Neural progenitor cell (in vitro differentiated cells): ENCODE measurements at regions not wholly inside any gene's neighbourhood (a gene's known extent, or its start where the extent isn't known, plus 50 kb on each side); places are given as distances from the start of the nearest gene placed in this dataset.
"Not testable (repeated sequence)": the region's sequence is repeated elsewhere in the genome, so short reads cannot be mapped to it uniquely, and the experiment has no call there.

Experiments used
- DNase-seq: peaks from one replicate; pipeline ENCODE4 v3.0.0-alpha.2; 2016; ENCODE audit warnings: low spot score
- H2AFZ ChIP-seq: fragments of 200-600 bp; sonication (generic); replicated peaks from 2 replicates; pipeline ENCODE4 v1.6.1; 2016; ENCODE audit warnings: antibody characterized with exemption
- H3F3A ChIP-seq: fragments of 200-600 bp; sonication (generic); 2 replicates; pipeline ENCODE4 v1.6.1; 2016; ENCODE audit warnings: antibody characterized with exemption, low read depth
- H3K27ac ChIP-seq: fragments of 200-600 bp; sonication (generic); 2 replicates; pipeline ENCODE4 v1.5.1; 2016; ENCODE audit warnings: mild to moderate bottlenecking
- H3K27me3 ChIP-seq: fragments of 200-600 bp; sonication (generic); 2 replicates; pipeline ENCODE4 v1.6.1; 2016; ENCODE audit warnings: mild to moderate bottlenecking, moderate library complexity
- H3K36me3 ChIP-seq: fragments of 200-600 bp; sonication (generic); 2 replicates; pipeline ENCODE4 v1.5.1; 2016
- H3K4me1 ChIP-seq: fragments of 200-600 bp; sonication (generic); 2 replicates; pipeline ENCODE4 v1.6.1; 2016; ENCODE audit warnings: mixed run types
- H3K4me2 ChIP-seq: fragments of 200-600 bp; sonication (generic); 2 replicates; pipeline ENCODE4 v1.6.1; 2016
- H3K4me3 ChIP-seq: fragments of 200-600 bp; sonication (generic); 2 replicates; pipeline ENCODE4 v1.5.1; 2016
- H3K79me2 ChIP-seq: fragments of 200-600 bp; sonication (generic); 2 replicates; pipeline ENCODE4 v1.6.1; 2016; ENCODE audit warnings: low read depth
- H3K9ac ChIP-seq: fragments of 200-600 bp; sonication (generic); 2 replicates; pipeline ENCODE4 v1.6.1; 2016
- H3K9me3 ChIP-seq: fragments of 200-600 bp; sonication (generic); 2 replicates; pipeline ENCODE4 v1.5.1; 2016; ENCODE audit warnings: low read depth
- H4K20me1 ChIP-seq: fragments of 200-600 bp; sonication (generic); 2 replicates; pipeline ENCODE4 v1.6.1; 2016; ENCODE audit warnings: low read depth
- H3K27ac Mint-ChIP-seq: 3 replicates; pipeline ENCODE4 v1.8.0; 2021; ENCODE audit warnings: mixed read lengths
- H3K27me3 Mint-ChIP-seq: 2 replicates; pipeline ENCODE4 v1.8.0; 2022; ENCODE audit warnings: low read depth, mild to moderate bottlenecking, inconsistent platforms, moderate library complexity, mixed read lengths; ENCODE audit not compliant: insufficient read depth
- H3K36me3 Mint-ChIP-seq: 3 replicates; pipeline ENCODE4 v1.8.0; 2021; ENCODE audit warnings: mixed read lengths
- H3K4me1 Mint-ChIP-seq: 3 replicates; pipeline ENCODE4 v1.8.0; 2021; ENCODE audit warnings: mixed read lengths
- H3K4me3 Mint-ChIP-seq: 3 replicates; pipeline ENCODE4 v1.8.0; 2021; ENCODE audit warnings: mild to moderate bottlenecking, moderate library complexity, mixed read lengths
- H3K9me3 Mint-ChIP-seq: 3 replicates; pipeline ENCODE4 v1.8.0; 2020; ENCODE audit warnings: mixed read lengths
- CTCF ChIP-seq: fragments of 200-600 bp; sonication (generic); IDR thresholded peaks from 2 replicates; pipeline ENCODE4 v1.5.1; 2017; ENCODE audit warnings: antibody characterized with exemption, mild to moderate bottlenecking
- EZH2 ChIP-seq: fragments of 200-600 bp; sonication (generic); IDR thresholded peaks from 2 replicates; pipeline ENCODE4 v1.6.1; 2017; ENCODE audit warnings: antibody characterized with exemption, mild to moderate bottlenecking, moderate library complexity
- EZH2phosphoT487 ChIP-seq: fragments of 200-600 bp; sonication (generic); IDR thresholded peaks from 2 replicates; pipeline ENCODE4 v1.6.1; 2017; ENCODE audit warnings: antibody characterized with exemption

- peaks cover 21% of the 10 kb centered on the region for H3K36me3 Mint-ChIP-seq
- H3K4me2 ChIP-seq, H3K4me1 ChIP-seq, H3K9me3 ChIP-seq, H3K4me3 ChIP-seq, H3K27me3 ChIP-seq, H3K36me3 ChIP-seq, H3K9me3 Mint-ChIP-seq, H3K27ac ChIP-seq, H2AFZ ChIP-seq, H3K27ac Mint-ChIP-seq, H3K4me1 Mint-ChIP-seq, H3K4me3 Mint-ChIP-seq, DNase-seq, H3K9ac ChIP-seq, H3K27me3 Mint-ChIP-seq, H3F3A ChIP-seq: not testable (repeated sequence)
- peaks cover 36% of the 10 kb centered on the region for H4K20me1 ChIP-seq
- H3K79me2 ChIP-seq, result peaks cover 12% of the 10 kb centered on the region
These were observed 73.7 kb upstream of the KCTD7 start for GRCh38 chr7:66554842-66555430.

GRCh38 chr7:66556177-66556548, 72.5 kb upstream of the KCTD7 start:
- H3K36me3 Mint-ChIP-seq, result peaks cover 21% of the 10 kb centered on the region

DNA sequence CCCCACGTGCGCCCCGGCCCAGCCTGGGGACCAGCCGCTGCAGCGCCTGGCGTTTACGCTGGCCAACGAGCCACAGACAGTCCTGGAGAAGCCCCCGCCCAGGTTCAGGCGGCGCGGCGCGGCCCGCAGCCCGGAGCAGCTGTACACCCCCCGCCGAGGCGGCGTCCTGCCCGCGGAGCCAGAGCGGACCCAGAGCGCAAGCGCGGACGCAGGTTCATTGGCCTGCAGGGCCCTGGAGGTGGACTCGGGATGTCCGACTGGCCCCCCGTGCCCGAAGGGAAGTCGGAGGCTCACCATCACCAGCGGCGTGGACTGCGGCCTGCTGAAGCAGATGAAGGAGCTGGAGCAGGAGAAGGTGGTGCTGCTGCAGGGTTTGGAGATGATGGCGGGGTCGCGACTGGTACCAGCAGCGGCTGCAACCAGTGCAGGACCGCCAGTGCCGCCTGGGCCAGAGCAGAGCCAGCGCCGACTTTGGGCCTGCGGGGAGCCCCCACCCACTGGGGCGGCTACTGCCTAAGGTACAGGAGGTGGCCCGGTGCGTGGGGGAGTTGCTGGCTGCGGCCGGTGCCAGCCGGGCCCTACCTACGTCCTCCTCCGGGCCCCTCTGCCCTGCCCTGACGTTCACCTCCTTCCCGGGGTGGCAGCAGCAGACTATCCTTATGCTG, 72.0 kb upstream of the KCTD7 start:
- Histone ChIP-seq H3K9ac (no peak overlapping the region), H3K27ac (no peak overlapping the region), H3K79me2 (peaks cover 29% of the 10 kb centered on the region), H3K4me1 (no peaks in the 10 kb centered on the region), H3K9me3 (no peaks in the 10 kb centered on the region), H3K36me3 (peaks cover 5% of the 10 kb centered on the region), H3F3A (peaks cover 8% of the 10 kb centered on the region), H3K4me3 (no peak overlapping the region), H4K20me1 (peaks cover 41% of the 10 kb centered on the region), H3K4me2 (no peak overlapping the region), H2AFZ (no peak overlapping the region), H3K27me3 (no peaks in the 10 kb centered on the region)
- Mint-ChIP-seq H3K36me3 (peaks cover 18% of the 10 kb centered on the region), H3K4me3 (no peak overlapping the region), H3K4me1 (no peaks in the 10 kb centered on the region), H3K9me3 (no peaks in the 10 kb centered on the region), H3K27me3 (peaks cover 4% of the 10 kb centered on the region), H3K27ac (no peak overlapping the region)
- no peak for TF ChIP-seq EZH2phosphoT487
- no peak for TF ChIP-seq EZH2
- no peak for TF ChIP-seq CTCF
- DNase-seq, result no peak

More at GRCh38 chr7:66556177-66556548, 72.5 kb upstream of the KCTD7 start:
- Histone ChIP-seq H3K9ac (no peak overlapping the region), H3K36me3 (peaks cover 5% of the 10 kb centered on the region), H4K20me1 (peaks cover 40% of the 10 kb centered on the region), H3K4me3 (no peak overlapping the region), H3F3A (peaks cover 8% of the 10 kb centered on the region), H3K79me2 (peaks cover 24% of the 10 kb centered on the region), H3K4me2 (no peak overlapping the region), H3K27ac (no peak overlapping the region), H3K9me3 (no peaks in the 10 kb centered on the region), H3K4me1 (no peaks in the 10 kb centered on the region), H2AFZ (no peak overlapping the region), H3K27me3 (no peaks in the 10 kb centered on the region)
- DNase-seq, result no peak
- Mint-ChIP-seq H3K27ac (no peak overlapping the region), H3K4me3 (no peak overlapping the region), H3K9me3 (no peaks in the 10 kb centered on the region), H3K27me3 (peaks cover 4% of the 10 kb centered on the region), H3K4me1 (no peaks in the 10 kb centered on the region)
- no peak for TF ChIP-seq CTCF
